Thyroid gland (tissue), 4 donors: ENCODE measurements at regions not wholly inside any gene's neighbourhood (a gene's known extent, or its start where the extent isn't known, plus 50 kb on each side); places are given as distances from the start of the nearest gene placed in this dataset.

Experiments
- DNase-seq, 2 donors: peaks; one replicate each; pipeline ENCODE4 v3.0.0-alpha.2; 2019
- H3K27ac ChIP-seq, 3 donors: fragments of 200-600 bp; sonication (generic); 1 replicate in 2 of 3; 2 replicates in 1 of 3; pipeline ENCODE4 v1.5.1; 2016 to 2019; ENCODE audit warnings: mild to moderate bottlenecking in 1 of 3, moderate library complexity in 1 of 3
- H3K27me3 ChIP-seq: fragments of 200-600 bp; sonication (generic); one replicate; pipeline ENCODE4 v1.5.1; 2019
- H3K36me3 ChIP-seq, 2 donors: fragments of 200-600 bp; sonication (generic); one replicate each; pipeline ENCODE4 v1.5.1; 2016 to 2019
- H3K4me1 ChIP-seq, 2 donors: fragments of 200-600 bp; sonication (generic); one replicate each; pipeline ENCODE4 v1.5.1; 2017 to 2019
- H3K4me3 ChIP-seq, 3 donors: fragments of 200-600 bp; sonication (generic); replicated peaks in 1 of 3; 1 replicate in 2 of 3; 2 replicates in 1 of 3; pipeline ENCODE4 v1.5.1; 2016; ENCODE audit warnings: mild to moderate bottlenecking in 1 of 3
- H3K9me3 ChIP-seq: fragments of 200-600 bp; sonication (generic); one replicate; pipeline ENCODE4 v1.5.1; 2017
- POLR2A ChIP-seq, 2 donors: fragments of 450-650 bp; IDR thresholded peaks; one replicate each; pipeline ENCODE4 v1.6.1; 2017; ENCODE audit warnings: antibody characterized with exemption in 2 of 2, mild to moderate bottlenecking in 2 of 2, moderate library complexity in 1 of 2
- WGBS, 2 donors: methylation state at CpG; one replicate each; pipeline ENCODE4 v1.1.5; 2017; 5-methylcytosine and 5-hydroxymethylcytosine counted together
- intact Hi-C: fragments of 100-400 bp; cut with DNase I; formaldehyde crosslinking; loops from one replicate; pipeline ENCODE4 v1.15.1; 2023
- TF ChIP-seq, protein P1 (sequence below), 6 experiments: fragments of 200-600 bp in 3 of 6; fragments of 450-650 bp in 3 of 6; sonication (generic) in 3 of 6; IDR thresholded peaks; one replicate each; pipeline ENCODE4 v1.5.1; 2016 to 2019; ENCODE audit warnings: antibody characterized with exemption in 6 of 6, mild to moderate bottlenecking in 2 of 6, inconsistent platforms in 1 of 6, moderate library complexity in 1 of 6

DNA sequence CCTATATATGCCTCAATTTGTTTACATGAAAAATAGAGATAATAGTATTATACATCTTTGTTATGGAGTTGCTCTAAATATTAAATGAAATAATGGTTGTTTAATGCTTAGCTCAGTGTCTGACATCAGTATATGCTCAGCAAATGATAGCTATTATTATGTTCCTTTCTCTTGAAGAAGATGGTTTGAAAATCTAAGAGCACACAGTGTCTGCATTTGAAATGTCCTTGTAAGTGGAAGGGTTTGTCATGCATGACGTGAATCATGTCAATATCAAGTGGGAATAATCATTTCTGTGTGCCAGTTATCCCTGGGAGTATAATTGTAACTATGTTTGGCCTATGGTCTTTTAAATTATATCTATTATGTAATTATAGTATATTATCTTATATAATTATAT is 377.5 kb upstream of the SORCS1 start:
- no peaks in the 10 kb centered on the region for H3K36me3 ChIP-seq
- no peaks in the 10 kb centered on the region for H3K4me1 ChIP-seq
- no peak for TF ChIP-seq POLR2A (IDR thresholded peaks at IDR 0.05)
- TF ChIP-seq, protein P1, sequence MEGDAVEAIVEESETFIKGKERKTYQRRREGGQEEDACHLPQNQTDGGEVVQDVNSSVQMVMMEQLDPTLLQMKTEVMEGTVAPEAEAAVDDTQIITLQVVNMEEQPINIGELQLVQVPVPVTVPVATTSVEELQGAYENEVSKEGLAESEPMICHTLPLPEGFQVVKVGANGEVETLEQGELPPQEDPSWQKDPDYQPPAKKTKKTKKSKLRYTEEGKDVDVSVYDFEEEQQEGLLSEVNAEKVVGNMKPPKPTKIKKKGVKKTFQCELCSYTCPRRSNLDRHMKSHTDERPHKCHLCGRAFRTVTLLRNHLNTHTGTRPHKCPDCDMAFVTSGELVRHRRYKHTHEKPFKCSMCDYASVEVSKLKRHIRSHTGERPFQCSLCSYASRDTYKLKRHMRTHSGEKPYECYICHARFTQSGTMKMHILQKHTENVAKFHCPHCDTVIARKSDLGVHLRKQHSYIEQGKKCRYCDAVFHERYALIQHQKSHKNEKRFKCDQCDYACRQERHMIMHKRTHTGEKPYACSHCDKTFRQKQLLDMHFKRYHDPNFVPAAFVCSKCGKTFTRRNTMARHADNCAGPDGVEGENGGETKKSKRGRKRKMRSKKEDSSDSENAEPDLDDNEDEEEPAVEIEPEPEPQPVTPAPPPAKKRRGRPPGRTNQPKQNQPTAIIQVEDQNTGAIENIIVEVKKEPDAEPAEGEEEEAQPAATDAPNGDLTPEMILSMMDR (IDR thresholded peaks at IDR 0.05), result no peak
- H3K27me3 ChIP-seq, result no peaks in the 10 kb centered on the region
- WGBS, 2 donors, result 70 to 78% methylated on average over 1 of the region's 1 CpG
- intact Hi-C loops, result no loop called here
- no peaks in the 10 kb centered on the region for H3K9me3 ChIP-seq
- DNase-seq, result no peak
- H3K27ac ChIP-seq, result no peak overlapping the region
- H3K4me3 ChIP-seq, result no peak overlapping the region

DNA sequence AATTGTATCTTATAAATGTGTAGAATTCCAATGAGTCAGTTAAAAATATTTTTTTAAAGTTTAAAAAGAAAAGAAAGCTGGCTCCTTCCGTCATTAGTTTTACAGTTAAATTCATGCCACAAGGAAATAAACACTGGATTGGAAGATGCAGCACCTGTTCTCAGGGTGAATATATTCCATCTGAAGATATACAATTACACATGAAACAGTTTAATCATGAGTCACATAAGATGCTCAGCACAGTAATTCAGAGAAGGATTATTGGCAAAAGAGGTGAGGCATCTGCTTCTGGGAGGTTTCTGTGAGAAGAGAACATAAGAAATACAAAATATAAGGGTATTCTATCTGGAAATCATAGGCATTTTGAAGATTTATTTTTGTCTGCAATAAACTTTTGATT is 376.5 kb upstream of the SORCS1 start:
- no peak overlapping the region for H3K4me3 ChIP-seq
- TF ChIP-seq, protein P1 (IDR thresholded peaks at IDR 0.05), result no peak
- no peak for TF ChIP-seq POLR2A (IDR thresholded peaks at IDR 0.05)
- no peaks in the 10 kb centered on the region for H3K9me3 ChIP-seq
- no peaks in the 10 kb centered on the region for H3K4me1 ChIP-seq
- DNase-seq, result no peak
- no peak overlapping the region for H3K27ac ChIP-seq
- no peaks in the 10 kb centered on the region for H3K36me3 ChIP-seq
- WGBS, 2 donors, result 92% methylated on average over 1 of the region's 1 CpG
- intact Hi-C loops, result no loop called here
- no peaks in the 10 kb centered on the region for H3K27me3 ChIP-seq

DNA sequence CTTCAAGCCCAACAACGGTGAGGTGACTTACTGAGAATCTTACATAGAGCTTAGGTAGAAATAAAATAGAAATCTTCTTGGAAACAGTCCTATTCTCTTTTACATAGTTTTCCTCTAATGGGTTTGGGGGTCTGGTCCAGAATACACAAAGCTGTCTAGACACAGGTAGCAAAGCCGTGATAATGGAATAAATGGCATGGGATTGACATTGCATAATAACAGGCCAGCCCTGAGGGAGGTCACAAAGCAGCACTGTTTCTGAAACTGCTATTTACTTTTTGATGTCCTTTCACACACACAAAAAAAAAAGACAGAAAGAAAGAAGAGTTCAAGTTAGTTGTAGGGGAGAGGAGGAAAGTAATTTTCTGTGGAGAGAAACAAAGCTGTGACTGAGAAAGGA is 364.8 kb upstream of the SORCS1 start:
- no peaks in the 10 kb centered on the region for H3K4me1 ChIP-seq
- no peaks in the 10 kb centered on the region for H3K27me3 ChIP-seq
- no peak overlapping the region for H3K27ac ChIP-seq
- no peaks in the 10 kb centered on the region for H3K9me3 ChIP-seq
- DNase-seq, result no peak
- intact Hi-C loops, result no loop called here
- H3K4me3 ChIP-seq, result no peak overlapping the region
- TF ChIP-seq, protein P1 (IDR thresholded peaks at IDR 0.05), result no peak
- TF ChIP-seq POLR2A (IDR thresholded peaks at IDR 0.05), result no peak
- H3K36me3 ChIP-seq, result no peaks in the 10 kb centered on the region
- WGBS, 2 donors, result 75% methylated on average over 2 of the region's 2 CpGs

DNA sequence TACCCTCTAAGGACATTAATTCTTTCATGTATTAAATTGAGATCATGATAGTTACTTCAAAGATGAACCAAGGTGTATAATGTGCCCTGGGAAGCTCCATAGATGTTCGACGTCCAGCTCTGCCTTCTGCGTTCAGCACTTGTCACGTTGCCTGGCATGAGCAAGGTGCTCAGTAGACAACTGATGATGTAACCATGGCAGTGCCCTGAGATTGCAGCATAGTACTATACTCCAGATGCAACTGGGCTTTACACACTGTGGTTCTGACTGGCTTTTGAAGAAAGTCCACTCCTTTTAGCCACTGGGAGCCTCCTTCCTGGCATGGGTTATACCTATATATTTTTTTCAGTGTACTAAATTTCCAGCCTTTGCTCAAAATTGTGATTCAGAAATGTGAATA is 355.8 kb upstream of the SORCS1 start:
- WGBS, 2 donors, result 91 to 95% methylated on average over 4 of the region's 4 CpGs
- Histone ChIP-seq H3K4me3 (no peak overlapping the region), H3K4me1 (no peaks in the 10 kb centered on the region), H3K27ac (no peak overlapping the region), H3K36me3 (no peaks in the 10 kb centered on the region), H3K9me3 (no peaks in the 10 kb centered on the region), H3K27me3 (no peaks in the 10 kb centered on the region)
- TF ChIP-seq POLR2A (IDR thresholded peaks at IDR 0.05), result no peak
- TF ChIP-seq, protein P1 (IDR thresholded peaks at IDR 0.05), result no peak
- DNase-seq, result no peak
- intact Hi-C loops, result no loop called here

DNA sequence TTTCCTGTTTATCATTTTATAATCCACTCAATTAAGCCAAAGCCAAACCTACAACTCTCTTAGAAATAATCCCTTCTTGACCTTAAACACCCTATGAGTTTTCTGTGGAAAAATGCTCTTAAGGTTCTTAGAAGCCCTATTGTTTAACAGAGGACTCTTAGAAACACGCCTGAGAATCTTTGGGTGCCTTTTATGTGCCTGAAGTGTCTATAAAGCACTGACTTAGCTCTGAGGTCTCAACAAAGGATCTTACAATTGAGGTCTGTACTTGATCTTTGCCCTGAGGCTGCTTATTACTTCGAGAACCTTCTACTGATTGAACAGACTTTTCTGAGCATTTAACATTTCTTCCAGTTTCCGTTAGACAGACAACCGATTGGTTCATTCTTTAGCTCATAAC is 353.3 kb upstream of the SORCS1 start:
- DNase-seq, result no peak
- WGBS, 2 donors, result 65 to 74% methylated on average over 4 of the region's 4 CpGs
- Histone ChIP-seq H3K4me1 (no peaks in the 10 kb centered on the region), H3K27ac (no peak overlapping the region), H3K27me3 (no peaks in the 10 kb centered on the region), H3K36me3 (no peaks in the 10 kb centered on the region), H3K9me3 (no peaks in the 10 kb centered on the region), H3K4me3 (no peak overlapping the region)
- TF ChIP-seq POLR2A (IDR thresholded peaks at IDR 0.05), result no peak
- TF ChIP-seq, protein P1 (IDR thresholded peaks at IDR 0.05), result no peak
- intact Hi-C loops, result no loop called here
